ENCODE measurements at regions not wholly inside any gene's neighbourhood (a gene's known extent, or its start where the extent isn't known, plus 50 kb on each side); places are given as distances from the start of the nearest gene placed in this dataset.

DNA sequence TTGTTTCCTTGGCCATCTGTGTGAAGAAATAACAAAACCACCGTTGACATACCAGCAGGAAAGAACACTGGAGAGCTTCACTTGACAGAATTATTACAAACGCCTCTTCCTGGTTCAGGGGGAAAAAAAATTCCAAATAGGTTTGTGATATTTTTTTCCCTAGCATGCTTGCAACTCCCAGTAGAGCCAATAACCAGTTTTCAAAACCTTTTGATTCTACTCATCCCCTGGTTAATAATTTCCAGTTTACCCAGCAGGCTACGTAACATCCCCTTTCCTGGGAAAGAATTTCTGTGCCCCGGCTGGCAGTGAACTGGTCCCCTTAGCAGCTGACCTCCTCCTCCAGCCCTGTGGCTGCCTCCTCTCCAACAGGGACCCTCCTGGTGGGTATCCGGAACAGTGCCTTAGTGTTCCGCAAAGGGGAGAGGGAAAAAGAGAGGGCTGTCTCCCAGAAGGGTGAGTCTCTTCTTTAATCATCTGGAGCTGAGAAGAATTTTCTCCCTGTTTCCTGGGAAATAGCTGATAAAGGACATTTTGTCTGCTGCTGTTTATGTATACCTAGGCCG is 72.8 kb upstream of the BOD1 start (continued):
- TF ChIP-seq ZNF576 (CRISPR knock-in tag; IDR thresholded peaks at IDR 0.05) = no peak
- no peak for TF ChIP-seq ZNF589 (CRISPR knock-in tag; conservative IDR thresholded peaks at IDR 0.05)
- TF ChIP-seq SRF (IDR thresholded peaks at IDR 0.05; ENCODE audit: low read depth, low read length) = peak; percentile 44; the same call in 1 of the 2 replicates
- TF ChIP-seq HNRNPLL (IDR thresholded peaks at IDR 0.05; ENCODE audit: low read depth, low read length, poor library complexity, severe bottlenecking) = no peak
- TF ChIP-seq PCBP2 (optimal IDR thresholded peaks at IDR 0.05; ENCODE audit: low read depth, low read length, poor library complexity, severe bottlenecking) = no peak
- peak; percentile 69 for TF ChIP-seq ARID5B (CRISPR knock-in tag; IDR thresholded peaks at IDR 0.05)
- TF ChIP-seq TEAD3 (CRISPR knock-in tag; optimal IDR thresholded peaks at IDR 0.05; ENCODE audit: borderline replicate concordance) = peak; percentile 15
- TF ChIP-seq, protein P1, sequence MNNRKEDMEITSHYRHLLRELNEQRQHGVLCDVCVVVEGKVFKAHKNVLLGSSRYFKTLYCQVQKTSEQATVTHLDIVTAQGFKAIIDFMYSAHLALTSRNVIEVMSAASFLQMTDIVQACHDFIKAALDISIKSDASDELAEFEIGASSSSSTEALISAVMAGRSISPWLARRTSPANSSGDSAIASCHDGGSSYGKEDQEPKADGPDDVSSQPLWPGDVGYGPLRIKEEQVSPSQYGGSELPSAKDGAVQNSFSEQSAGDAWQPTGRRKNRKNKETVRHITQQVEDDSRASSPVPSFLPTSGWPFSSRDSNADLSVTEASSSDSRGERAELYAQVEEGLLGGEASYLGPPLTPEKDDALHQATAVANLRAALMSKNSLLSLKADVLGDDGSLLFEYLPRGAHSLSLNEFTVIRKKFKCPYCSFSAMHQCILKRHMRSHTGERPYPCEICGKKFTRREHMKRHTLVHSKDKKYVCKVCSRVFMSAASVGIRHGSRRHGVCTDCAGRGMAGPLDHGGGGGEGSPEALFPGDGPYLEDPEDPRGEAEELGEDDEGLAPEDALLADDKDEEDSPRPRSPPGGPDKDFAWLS (CRISPR knock-in tag; IDR thresholded peaks at IDR 0.05; ENCODE audit: borderline replicate concordance) = no peak
- TF ChIP-seq PAXIP1 (CRISPR knock-in tag; conservative IDR thresholded peaks at IDR 0.05) = peak; percentile 55; the same call in 1 of the 2 replicates
- TF ChIP-seq SRSF4 (IDR thresholded peaks at IDR 0.05; ENCODE audit: low read depth, low read length, poor library complexity, severe bottlenecking) = no peak
- no peak for TF ChIP-seq BCLAF1 (IDR thresholded peaks at IDR 0.05)
- no peak for TF ChIP-seq ZNF501 (CRISPR knock-in tag; IDR thresholded peaks at IDR 0.05)
- no peak for TF ChIP-seq ZNF556 (CRISPR knock-in tag; IDR thresholded peaks at IDR 0.05; ENCODE audit: borderline replicate concordance)
- TF ChIP-seq, protein P2, sequence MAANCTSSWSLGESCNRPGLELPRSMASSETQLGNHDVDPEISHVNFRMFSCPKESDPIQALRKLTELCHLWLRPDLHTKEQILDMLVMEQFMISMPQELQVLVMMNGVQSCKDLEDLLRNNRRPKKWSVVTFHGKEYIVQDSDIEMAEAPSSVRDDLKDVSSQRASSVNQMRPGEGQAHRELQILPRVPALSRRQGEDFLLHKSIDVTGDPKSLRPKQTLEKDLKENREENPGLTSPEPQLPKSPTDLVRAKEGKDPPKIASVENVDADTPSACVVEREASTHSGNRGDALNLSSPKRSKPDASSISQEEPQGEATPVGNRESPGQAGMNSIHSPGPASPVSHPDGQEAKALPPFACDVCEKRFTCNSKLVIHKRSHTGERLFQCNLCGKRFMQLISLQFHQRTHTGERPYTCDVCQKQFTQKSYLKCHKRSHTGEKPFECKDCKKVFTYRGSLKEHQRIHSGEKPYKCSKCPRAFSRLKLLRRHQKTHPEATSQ (CRISPR knock-in tag; IDR thresholded peaks at IDR 0.05; ENCODE audit: borderline replicate concordance) = no peak

All from HepG2 (cell line).